Activated T-helper 2 cell treated with anti-CD3 and anti-CD28 coated beads, Interferon-gamma antibody, Interleukin-2, Interleukin-4, amounts not matched to agents 10 μg/mL and 5 μg/mL and 100 μg/mL, durations not matched to agents 14 hours and 24 hours and 36 hours (primary cell): ENCODE measurements at regions not wholly inside any gene's neighbourhood (a gene's known extent, or its start where the extent isn't known, plus 50 kb on each side); places are given as distances from the start of the nearest gene placed in this dataset.
"Not testable (repeated sequence)": the region's sequence is repeated elsewhere in the genome, so short reads cannot be mapped to it uniquely, and the experiment has no call there.

Experiments
- DNase-seq: peaks from one replicate; pipeline ENCODE4 v3.0.0; 2021; ENCODE audit warnings: low spot score
- H3K27ac Mint-ChIP-seq: one replicate; pipeline ENCODE4 v1.8.0; 2021; ENCODE audit warnings: mixed read lengths
- H3K27me3 Mint-ChIP-seq: one replicate; pipeline ENCODE4 v1.8.0; 2021; ENCODE audit warnings: low read depth, mixed read lengths
- H3K36me3 Mint-ChIP-seq: one replicate; pipeline ENCODE4 v1.8.0; 2021; ENCODE audit warnings: low read depth, mixed read lengths
- H3K4me1 Mint-ChIP-seq: one replicate; pipeline ENCODE4 v1.8.0; 2021; ENCODE audit warnings: low read depth, mixed read lengths
- H3K4me3 Mint-ChIP-seq: one replicate; pipeline ENCODE4 v1.8.0; 2021; ENCODE audit warnings: low read depth, mild to moderate bottlenecking, moderate library complexity, mixed read lengths
- H3K9me3 Mint-ChIP-seq: one replicate; pipeline ENCODE4 v1.8.0; 2021; ENCODE audit warnings: mixed read lengths
- intact Hi-C: fragments of 100-400 bp; cut with micrococcal nuclease; formaldehyde crosslinking; loops from one replicate; pipeline ENCODE4 v1.15.1; 2023

- Mint-ChIP-seq H3K4me1 (peaks cover 15% of the 10 kb centered on the region), H3K9me3 (no peaks in the 10 kb centered on the region), H3K27ac (peak overlapping the region; percentile 15), H3K27me3 (peaks cover 2% of the 10 kb centered on the region), H3K4me3 (no peak overlapping the region), H3K36me3 (no peaks in the 10 kb centered on the region)
- intact Hi-C loops = loop anchor here (5.0 kb wide), 2 partner anchors 78 to 462 kb away; partner anchors contain the start of gene RGMB
- DNase-seq = peak; percentile 8
Observed at GRCh38 chr5:98309785-98310598, 463.5 kb upstream of the RGMB start.

GRCh38 chr5:98314292-98314691 lies 459.2 kb upstream of the RGMB start:
- H3K27ac Mint-ChIP-seq = no peak overlapping the region
- DNase-seq = no peak
- intact Hi-C loops = loop anchor here (5.0 kb wide), 1 partner anchor 458 kb away; the partner anchor contains the start of gene RGMB
- no peaks in the 10 kb centered on the region for H3K9me3 Mint-ChIP-seq
- no peaks in the 10 kb centered on the region for H3K27me3 Mint-ChIP-seq
- no peaks in the 10 kb centered on the region for H3K36me3 Mint-ChIP-seq
- H3K4me1 Mint-ChIP-seq = peaks cover 9% of the 10 kb centered on the region
- H3K4me3 Mint-ChIP-seq = no peak overlapping the region

GRCh38 chr5:98318386-98318785 lies 455.1 kb upstream of the RGMB start:
- no peaks in the 10 kb centered on the region for H3K27me3 Mint-ChIP-seq
- no peaks in the 10 kb centered on the region for H3K36me3 Mint-ChIP-seq
- H3K4me3 Mint-ChIP-seq = no peak overlapping the region
- intact Hi-C loops = no loop called here
- no peaks in the 10 kb centered on the region for H3K9me3 Mint-ChIP-seq
- H3K27ac Mint-ChIP-seq = no peak overlapping the region
- DNase-seq = no peak
- H3K4me1 Mint-ChIP-seq = no peaks in the 10 kb centered on the region

GRCh38 chr5:98319299-98320011 lies 454.0 kb upstream of the RGMB start:
- no peaks in the 10 kb centered on the region for H3K9me3 Mint-ChIP-seq
- no peak overlapping the region for H3K27ac Mint-ChIP-seq
- no peaks in the 10 kb centered on the region for H3K36me3 Mint-ChIP-seq
- H3K27me3 Mint-ChIP-seq = no peaks in the 10 kb centered on the region
- no peaks in the 10 kb centered on the region for H3K4me1 Mint-ChIP-seq
- no peak overlapping the region for H3K4me3 Mint-ChIP-seq
- no peak for DNase-seq
- intact Hi-C loops = no loop called here

DNA sequence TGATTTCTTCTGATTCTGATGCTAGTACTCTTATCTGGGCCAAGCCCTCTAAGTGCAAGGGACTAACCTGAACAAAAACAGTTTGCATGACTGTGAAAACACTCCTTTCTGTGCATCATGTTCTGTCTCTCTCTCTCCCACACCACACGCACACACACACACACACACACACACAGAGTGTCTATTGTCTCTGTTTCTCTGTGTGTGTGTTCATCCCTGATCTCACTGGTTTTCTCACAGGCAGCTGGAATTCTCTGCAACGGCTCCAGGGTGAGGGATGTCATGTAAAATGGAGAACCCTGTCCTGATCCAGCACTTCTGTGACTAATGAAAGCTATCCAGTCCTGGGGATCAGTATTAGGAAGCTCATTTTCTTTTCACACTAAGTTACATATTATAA lies 453.1 kb upstream of the RGMB start:
- no peak overlapping the region for H3K27ac Mint-ChIP-seq
- H3K36me3 Mint-ChIP-seq = no peaks in the 10 kb centered on the region
- no peak for DNase-seq
- H3K4me1 Mint-ChIP-seq = no peaks in the 10 kb centered on the region
- intact Hi-C loops = no loop called here
- H3K4me3 Mint-ChIP-seq = no peak overlapping the region
- peaks cover 4% of the 10 kb centered on the region for H3K9me3 Mint-ChIP-seq
- no peaks in the 10 kb centered on the region for H3K27me3 Mint-ChIP-seq

DNA sequence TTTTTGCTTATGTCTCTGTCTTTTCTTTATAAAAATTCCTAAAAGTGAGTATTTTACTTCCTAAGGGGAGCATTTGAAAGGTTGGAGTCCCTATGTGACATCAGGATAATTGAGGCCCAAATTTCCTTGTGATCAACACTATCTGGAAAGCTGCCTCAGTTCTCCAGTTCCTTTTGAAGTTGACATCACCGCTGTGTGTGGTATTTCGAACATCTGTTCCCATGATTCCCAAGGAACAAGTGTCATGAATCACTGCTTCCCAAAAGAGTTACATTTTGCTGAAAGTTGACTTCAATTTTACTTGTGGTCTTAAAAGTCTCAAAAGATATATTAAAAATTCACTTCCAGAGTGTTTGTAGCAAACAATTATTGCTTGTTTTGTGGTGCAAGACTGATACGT lies 452.1 kb upstream of the RGMB start:
- Mint-ChIP-seq H3K4me3 (no peak overlapping the region), H3K27me3 (no peaks in the 10 kb centered on the region), H3K9me3 (peaks cover 4% of the 10 kb centered on the region), H3K27ac (no peak overlapping the region), H3K4me1 (no peaks in the 10 kb centered on the region), H3K36me3 (no peaks in the 10 kb centered on the region)
- no peak for DNase-seq
- intact Hi-C loops = no loop called here

DNA sequence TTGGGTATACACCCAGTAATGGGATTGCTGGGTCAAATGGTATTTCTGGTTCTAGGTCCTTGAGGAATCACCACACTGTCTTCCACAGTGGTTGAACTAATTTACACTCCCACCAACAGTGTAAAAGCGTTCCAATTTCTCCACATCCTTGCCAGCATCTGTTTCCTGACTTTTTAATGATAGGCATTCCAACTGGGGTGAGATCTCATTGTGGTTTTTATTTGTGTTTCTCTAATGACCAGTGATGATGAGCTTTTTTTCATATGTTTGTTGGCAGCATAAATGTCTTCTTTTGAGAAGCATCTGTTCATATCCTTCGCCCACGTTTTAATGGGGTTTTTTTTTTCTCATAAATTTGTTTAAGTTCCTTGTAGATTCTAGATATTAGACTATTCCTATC lies 448.3 kb upstream of the RGMB start:
- H3K4me1 Mint-ChIP-seq, H3K9me3 Mint-ChIP-seq, H3K4me3 Mint-ChIP-seq, intact Hi-C loops, H3K27ac Mint-ChIP-seq, DNase-seq, H3K36me3 Mint-ChIP-seq, H3K27me3 Mint-ChIP-seq: not testable (repeated sequence)

GRCh38 chr5:98328015-98328414 lies 445.4 kb upstream of the RGMB start:
- intact Hi-C loops = no loop called here
- no peak overlapping the region for H3K27ac Mint-ChIP-seq

GRCh38 chr5:98330871-98331270 lies 442.6 kb upstream of the RGMB start:
- Mint-ChIP-seq H3K36me3 (no peaks in the 10 kb centered on the region), H3K4me1 (no peaks in the 10 kb centered on the region), H3K27me3 (no peaks in the 10 kb centered on the region), H3K9me3 (no peaks in the 10 kb centered on the region), H3K4me3 (no peak overlapping the region), H3K27ac (no peak overlapping the region)
- DNase-seq = no peak
- intact Hi-C loops = no loop called here

More at GRCh38 chr5:98328015-98328414, 445.4 kb upstream of the RGMB start:
- no peak for DNase-seq
- Mint-ChIP-seq H3K4me1 (no peaks in the 10 kb centered on the region), H3K27me3 (no peaks in the 10 kb centered on the region), H3K36me3 (no peaks in the 10 kb centered on the region), H3K9me3 (peaks cover 4% of the 10 kb centered on the region), H3K4me3 (no peak overlapping the region)

DNA sequence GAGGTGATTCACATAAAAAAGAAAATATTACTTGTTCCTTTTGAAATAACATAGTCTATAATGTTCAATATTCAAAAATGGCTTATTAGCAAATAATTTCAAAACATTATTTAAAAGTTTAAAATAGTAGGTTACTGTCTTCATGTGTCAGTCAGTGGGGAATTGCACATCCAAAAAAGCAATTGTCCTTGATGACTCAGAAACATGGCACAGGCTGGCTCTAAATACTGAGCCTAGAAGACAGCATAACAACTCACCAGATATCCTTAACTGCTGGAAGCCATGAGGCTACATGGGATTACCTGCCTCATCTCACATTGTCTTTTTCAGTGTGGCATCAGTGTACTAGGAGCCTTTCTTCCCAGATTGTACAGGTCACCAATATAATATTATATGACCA lies 439.5 kb upstream of the RGMB start:
- DNase-seq = no peak
- H3K27me3 Mint-ChIP-seq = no peaks in the 10 kb centered on the region
- no peaks in the 10 kb centered on the region for H3K4me1 Mint-ChIP-seq
- no peak overlapping the region for H3K27ac Mint-ChIP-seq
- intact Hi-C loops = no loop called here
- H3K9me3 Mint-ChIP-seq = no peaks in the 10 kb centered on the region
- no peak overlapping the region for H3K4me3 Mint-ChIP-seq
- H3K36me3 Mint-ChIP-seq = no peaks in the 10 kb centered on the region

DNA sequence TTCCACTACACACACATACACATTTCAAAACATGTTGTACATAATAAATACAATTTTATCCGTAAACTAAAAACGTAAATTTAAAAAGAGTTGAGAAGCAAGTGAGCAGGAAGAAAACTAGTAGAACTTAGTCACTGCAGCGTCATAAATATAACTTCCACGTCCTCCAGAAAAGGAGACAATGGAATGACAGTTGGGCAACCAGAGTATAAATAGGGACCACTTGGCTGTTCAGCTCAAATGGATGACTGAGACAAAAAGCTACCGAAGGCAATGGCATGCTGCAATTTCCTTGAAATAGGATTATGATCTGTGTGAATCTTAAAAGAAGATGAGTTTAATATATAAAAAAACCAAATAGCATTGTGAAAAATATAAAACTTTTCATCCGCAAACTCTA lies 438.5 kb upstream of the RGMB start:
- H3K4me1 Mint-ChIP-seq = no peaks in the 10 kb centered on the region

DNA sequence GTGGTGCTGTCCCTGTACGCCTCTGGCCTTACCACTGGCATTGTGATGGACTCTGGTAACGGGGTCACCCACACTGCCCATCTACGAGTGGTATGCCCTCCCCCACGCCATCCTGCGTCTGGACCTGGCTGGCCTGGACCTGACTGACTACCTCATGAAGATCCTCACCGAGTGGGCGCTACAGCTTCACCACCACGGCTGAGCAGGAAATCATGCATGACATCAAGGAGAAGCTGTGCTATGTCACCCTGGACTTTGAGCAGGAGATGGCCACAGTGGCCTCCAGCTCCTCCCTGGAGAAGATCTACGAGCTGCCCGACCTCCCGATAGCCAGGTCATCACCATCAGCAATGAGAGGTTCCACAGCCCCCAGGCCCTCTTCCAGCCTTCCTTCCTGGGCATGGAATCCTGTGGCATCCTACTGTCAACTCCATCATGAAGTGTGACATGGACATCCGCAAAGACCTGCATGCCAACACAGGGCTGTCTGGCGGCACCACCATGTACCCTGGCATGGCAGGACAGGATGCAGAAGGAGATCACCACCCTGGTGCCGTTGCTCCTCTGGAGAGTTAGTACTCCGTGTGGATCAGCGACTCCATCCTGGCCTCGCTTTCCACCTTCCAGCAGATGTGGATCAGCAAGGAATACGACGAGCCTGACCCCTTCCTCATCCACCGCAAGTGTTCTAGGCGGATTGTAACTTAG lies 434.2 kb upstream of the RGMB start:
- H3K4me3 Mint-ChIP-seq = no peak overlapping the region
- H3K27ac Mint-ChIP-seq = no peak overlapping the region
- no peaks in the 10 kb centered on the region for H3K27me3 Mint-ChIP-seq
- H3K9me3 Mint-ChIP-seq = no peaks in the 10 kb centered on the region
- no peak for DNase-seq
- no peaks in the 10 kb centered on the region for H3K36me3 Mint-ChIP-seq
- H3K4me1 Mint-ChIP-seq = no peaks in the 10 kb centered on the region
- intact Hi-C loops = no loop called here

More for the DNA sequence above, 438.5 kb upstream of the RGMB start:
- no peaks in the 10 kb centered on the region for H3K36me3 Mint-ChIP-seq
- no peaks in the 10 kb centered on the region for H3K9me3 Mint-ChIP-seq
- no peak for DNase-seq
- H3K27ac Mint-ChIP-seq = no peak overlapping the region
- intact Hi-C loops = no loop called here
- no peak overlapping the region for H3K4me3 Mint-ChIP-seq
- no peaks in the 10 kb centered on the region for H3K27me3 Mint-ChIP-seq
